HG03108 (cell line): ENCODE measurements at regions not wholly inside any gene's neighbourhood (a gene's known extent, or its start where the extent isn't known, plus 50 kb on each side); places are given as distances from the start of the nearest gene placed in this dataset.

Experiments
- ATAC-seq: cut with Tn5 transposase; IDR thresholded peaks from one replicate; pipeline ENCODE4 v1.9.1; 2021; ENCODE audit warnings: moderate library complexity; ENCODE audit not compliant: unreplicated experiment

- ATAC-seq: no peak
Measured at GRCh38 chr9:108681851-108682590, 173.8 kb downstream of the ACTL7B start.

GRCh38 chr9:108680946-108681345 lies 174.8 kb downstream of the ACTL7B start:
- ATAC-seq: no peak

- ATAC-seq: no peak
Measured at GRCh38 chr9:108677776-108678175, 178.0 kb downstream of the ACTL7B start.

GRCh38 chr9:108676355-108676754 lies 179.4 kb downstream of the ACTL7B start:
- ATAC-seq: no peak

GRCh38 chr9:108675708-108676107 lies 180.1 kb downstream of the ACTL7B start:
- no peak for ATAC-seq

GRCh38 chr9:108674766-108675530 lies 180.8 kb downstream of the ACTL7B start:
- no peak for ATAC-seq

- ATAC-seq: no peak
Measured at GRCh38 chr9:108673386-108673785, 182.4 kb downstream of the ACTL7B start.

GRCh38 chr9:108672475-108673190 lies 183.2 kb downstream of the ACTL7B start:
- no peak for ATAC-seq

- ATAC-seq: no peak
Measured at GRCh38 chr9:108671794-108672193, 184.0 kb downstream of the ACTL7B start.

GRCh38 chr9:108671176-108671575 lies 184.6 kb downstream of the ACTL7B start:
- ATAC-seq: no peak

- ATAC-seq: no peak
Measured at GRCh38 chr9:108668938-108669335, 186.8 kb downstream of the ACTL7B start.

GRCh38 chr9:108668191-108668937 lies 187.4 kb downstream of the ACTL7B start:
- no peak for ATAC-seq

- no peak for ATAC-seq
Measured at GRCh38 chr9:108666240-108666784, 189.5 kb downstream of the ACTL7B start.

- no peak for ATAC-seq
Measured at GRCh38 chr9:108665521-108666239, 190.1 kb downstream of the ACTL7B start.

GRCh38 chr9:108664309-108665255 lies 191.2 kb downstream of the ACTL7B start:
- no peak for ATAC-seq

GRCh38 chr9:108663422-108663821 lies 192.4 kb downstream of the ACTL7B start:
- no peak for ATAC-seq

GRCh38 chr9:108662956-108663355 lies 192.8 kb downstream of the ACTL7B start:
- no peak for ATAC-seq

- ATAC-seq: no peak
Measured at GRCh38 chr9:108662091-108662875, 193.5 kb downstream of the ACTL7B start.
